OCI-LY1 (cell line): ENCODE measurements at regions not wholly inside any gene's neighbourhood (a gene's known extent, or its start where the extent isn't known, plus 50 kb on each side); places are given as distances from the start of the nearest gene placed in this dataset.

Experiments
- EZH2 ChIP-seq: fragments of 200-600 bp; sonication (generic), shearing (Covaris generic); IDR thresholded peaks from 2 replicates; pipeline ENCODE4 v1.8.0; 2017; ENCODE audit warnings: borderline replicate concordance, mixed run types, mild to moderate bottlenecking, antibody characterized with exemption, low read length, moderate library complexity, mixed read lengths
- TF ChIP-seq, protein P1 (sequence below): fragments of 200-600 bp; sonication (generic), shearing (Covaris generic); IDR thresholded peaks from 2 replicates; pipeline ENCODE4 v1.5.1; 2017; ENCODE audit warnings: mild to moderate bottlenecking, antibody characterized with exemption, low read length, moderate library complexity, mixed read lengths

DNA sequence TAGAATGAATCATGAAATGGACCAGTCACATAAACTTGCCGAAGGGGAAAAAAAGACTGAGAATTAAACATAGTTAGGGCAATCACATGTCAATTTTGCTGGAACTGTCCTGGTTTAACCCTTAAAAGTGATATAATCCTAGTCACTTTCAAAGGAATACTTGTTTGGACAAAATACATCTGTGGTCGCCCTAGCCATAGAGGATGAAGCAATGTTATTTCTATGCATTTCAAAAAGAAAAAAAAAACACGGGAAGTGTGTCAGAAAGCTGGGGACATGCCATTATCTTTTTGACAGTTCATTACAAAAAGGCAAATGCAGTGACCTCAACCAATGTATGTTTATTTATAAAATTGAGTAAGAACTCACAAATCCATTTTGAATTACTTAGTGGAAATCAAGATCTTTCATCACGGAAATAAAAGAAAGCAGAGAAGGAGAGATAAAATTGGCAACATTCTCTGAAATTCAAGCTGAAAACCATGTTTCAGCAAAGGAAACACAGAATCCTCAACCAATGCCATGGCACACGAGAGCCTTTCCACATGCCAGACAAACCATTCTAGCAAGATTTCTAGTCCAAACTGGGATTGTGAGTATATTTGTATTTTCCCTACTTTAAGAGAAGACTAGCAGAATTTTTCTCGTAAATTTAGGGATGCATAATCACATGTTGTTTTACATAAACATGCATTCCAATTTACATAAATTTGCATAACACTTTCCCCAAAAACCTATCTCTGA lies 854.3 kb upstream of the ACVR2A start:
- TF ChIP-seq EZH2 = no peak
- TF ChIP-seq, protein P1, sequence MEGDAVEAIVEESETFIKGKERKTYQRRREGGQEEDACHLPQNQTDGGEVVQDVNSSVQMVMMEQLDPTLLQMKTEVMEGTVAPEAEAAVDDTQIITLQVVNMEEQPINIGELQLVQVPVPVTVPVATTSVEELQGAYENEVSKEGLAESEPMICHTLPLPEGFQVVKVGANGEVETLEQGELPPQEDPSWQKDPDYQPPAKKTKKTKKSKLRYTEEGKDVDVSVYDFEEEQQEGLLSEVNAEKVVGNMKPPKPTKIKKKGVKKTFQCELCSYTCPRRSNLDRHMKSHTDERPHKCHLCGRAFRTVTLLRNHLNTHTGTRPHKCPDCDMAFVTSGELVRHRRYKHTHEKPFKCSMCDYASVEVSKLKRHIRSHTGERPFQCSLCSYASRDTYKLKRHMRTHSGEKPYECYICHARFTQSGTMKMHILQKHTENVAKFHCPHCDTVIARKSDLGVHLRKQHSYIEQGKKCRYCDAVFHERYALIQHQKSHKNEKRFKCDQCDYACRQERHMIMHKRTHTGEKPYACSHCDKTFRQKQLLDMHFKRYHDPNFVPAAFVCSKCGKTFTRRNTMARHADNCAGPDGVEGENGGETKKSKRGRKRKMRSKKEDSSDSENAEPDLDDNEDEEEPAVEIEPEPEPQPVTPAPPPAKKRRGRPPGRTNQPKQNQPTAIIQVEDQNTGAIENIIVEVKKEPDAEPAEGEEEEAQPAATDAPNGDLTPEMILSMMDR = no peak
